Liver (tissue), 8 donors: ENCODE measurements at regions not wholly inside any gene's neighbourhood (a gene's known extent, or its start where the extent isn't known, plus 50 kb on each side); places are given as distances from the start of the nearest gene placed in this dataset.

Source experiments
- DNase-seq: peaks from one replicate; pipeline ENCODE4 v3.0.0-alpha.2; 2017; ENCODE audit warnings: low spot score
- H3K27ac ChIP-seq, 2 donors: one replicate each; pipeline ENCODE4 v1.7.0; 2013; ENCODE audit warnings: inconsistent platforms in 2 of 2, low read length in 2 of 2, control low read depth in 1 of 2, low read depth in 1 of 2, mild to moderate bottlenecking in 1 of 2
- H3K27me3 ChIP-seq, 4 donors: one replicate each; pipeline versions ENCODE4 v1.6.1 to v1.7.0; 2013; ENCODE audit warnings: low read length in 3 of 4, inconsistent platforms in 1 of 4, mild to moderate bottlenecking in 1 of 4, moderate library complexity in 1 of 4; ENCODE audit not compliant: control insufficient read depth in 4 of 4, insufficient read depth in 4 of 4
- H3K36me3 ChIP-seq, 4 donors: one replicate each; pipeline versions ENCODE4 v1.6.1 to v1.7.0; 2013; ENCODE audit warnings: low read length in 3 of 4, mild to moderate bottlenecking in 3 of 4, low read depth in 1 of 4, moderate library complexity in 1 of 4; ENCODE audit not compliant: control insufficient read depth in 4 of 4, insufficient read depth in 3 of 4
- H3K4me1 ChIP-seq, 4 donors: one replicate each; pipeline versions ENCODE4 v1.6.1 to v1.7.0; 2013; ENCODE audit warnings: low read length in 3 of 4, mild to moderate bottlenecking in 3 of 4, moderate library complexity in 1 of 4; ENCODE audit not compliant: control insufficient read depth in 4 of 4, insufficient read depth in 4 of 4
- H3K4me3 ChIP-seq, 3 donors: one replicate each; pipeline versions ENCODE4 v1.6.1 to v1.7.0; 2013; ENCODE audit warnings: low read length in 3 of 3, control low read depth in 1 of 3, low read depth in 1 of 3, mild to moderate bottlenecking in 1 of 3
- H3K9ac ChIP-seq, 2 donors: one replicate each; pipeline ENCODE4 v1.7.0; 2013; ENCODE audit warnings: low read length in 2 of 2, mild to moderate bottlenecking in 2 of 2, moderate library complexity in 2 of 2, control low read depth in 1 of 2, low read depth in 1 of 2
- H3K9me3 ChIP-seq, 4 donors: one replicate each; pipeline versions ENCODE4 v1.6.1 to v1.7.0; 2013; ENCODE audit warnings: low read length in 3 of 4; ENCODE audit not compliant: control insufficient read depth in 4 of 4
- CTCF ChIP-seq: fragments of 150-350 bp; IDR thresholded peaks from 2 replicates; pipeline ENCODE4 v1.5.1; 2017; ENCODE audit warnings: improper control_type of control experiment, low read depth, low read length; ENCODE audit not compliant: missing input control
- EGR1 ChIP-seq, 2 donors: IDR thresholded peaks; 2 replicates each; pipeline ENCODE4 v1.6.1; 2016 to 2018; ENCODE audit warnings: antibody characterized with exemption in 2 of 2, low read depth in 2 of 2
- FOXA2 ChIP-seq: IDR thresholded peaks from 2 replicates; pipeline ENCODE4 v1.6.1; 2016; ENCODE audit warnings: antibody characterized with exemption
- GABPA ChIP-seq, 2 donors: IDR thresholded peaks in 1 of 2; conservative IDR thresholded peaks in 1 of 2; 2 replicates each; pipeline ENCODE4 v1.6.1; 2016; ENCODE audit warnings: antibody characterized with exemption in 2 of 2, mild to moderate bottlenecking in 1 of 2, moderate library complexity in 1 of 2
- HNF4A ChIP-seq, 2 donors: conservative IDR thresholded peaks; 2 replicates each; pipeline ENCODE4 v1.6.1; 2016; ENCODE audit warnings: antibody characterized with exemption in 2 of 2, mild to moderate bottlenecking in 2 of 2
- HNF4G ChIP-seq: IDR thresholded peaks from 2 replicates; pipeline ENCODE4 v1.6.1; 2016; ENCODE audit warnings: antibody characterized with exemption
- JUND ChIP-seq, 2 donors: IDR thresholded peaks; 2 replicates each; pipeline ENCODE4 v1.6.1; 2016; ENCODE audit warnings: antibody characterized with exemption in 2 of 2
- MAX ChIP-seq: IDR thresholded peaks from 2 replicates; pipeline ENCODE4 v1.6.1; 2016; ENCODE audit warnings: antibody characterized with exemption
- RAD21 ChIP-seq, 2 donors: IDR thresholded peaks; 2 replicates each; pipeline ENCODE4 v1.6.1; 2016; ENCODE audit warnings: antibody characterized with exemption in 2 of 2, mild to moderate bottlenecking in 2 of 2
- REST ChIP-seq: IDR thresholded peaks from 2 replicates; pipeline ENCODE4 v1.6.1; 2016; ENCODE audit warnings: antibody characterized with exemption, mild to moderate bottlenecking
- RXRA ChIP-seq, 2 donors: IDR thresholded peaks; 2 replicates each; pipeline ENCODE4 v1.6.1; 2017 to 2018; ENCODE audit warnings: antibody characterized with exemption in 2 of 2, mild to moderate bottlenecking in 1 of 2
- SP1 ChIP-seq: IDR thresholded peaks from 2 replicates; pipeline ENCODE4 v1.6.1; 2018; ENCODE audit warnings: antibody characterized with exemption, mild to moderate bottlenecking
- TAF1 ChIP-seq: conservative IDR thresholded peaks from 2 replicates; pipeline ENCODE4 v1.6.1; 2016; ENCODE audit warnings: antibody characterized with exemption, mild to moderate bottlenecking
- YY1 ChIP-seq: IDR thresholded peaks from 2 replicates; pipeline ENCODE4 v1.6.1; 2016; ENCODE audit warnings: antibody characterized with exemption, mild to moderate bottlenecking
- WGBS: extraction: QIAGEN DNeasy Blood & Tissue Kit; methylation state at CpG from one replicate; pipeline ENCODE4 v1.1.7; 2013; 5-methylcytosine and 5-hydroxymethylcytosine counted together
- TF ChIP-seq, protein P1 (sequence below): IDR thresholded peaks from 2 replicates; pipeline ENCODE4 v1.6.1; 2016; ENCODE audit warnings: antibody characterized with exemption
- TF ChIP-seq, protein P2 (sequence below): IDR thresholded peaks from 2 replicates; pipeline ENCODE4 v1.6.1; 2016; ENCODE audit warnings: antibody characterized with exemption
- donor health status: healthy.
- donor health status: healthy.
- donor health status: healthy.
- donor health status: healthy.
- donor health status: healthy.

GRCh38 chr2:235325151-235325550 is 168.7 kb upstream of the AGAP1 start:
- TF ChIP-seq TAF1 (no peak), GABPA (IDR thresholded peaks at IDR 0.05 in 1 of 2, conservative IDR thresholded peaks at IDR 0.05 in 1 of 2) (no peak), JUND (IDR thresholded peaks at IDR 0.05) (no peak), RAD21 (IDR thresholded peaks at IDR 0.05) (no peak), RXRA (IDR thresholded peaks at IDR 0.05) (no peak), REST (no peak), CTCF (no peak), YY1 (no peak), EGR1 (IDR thresholded peaks at IDR 0.05; ENCODE audit: low read depth in 2 of 2) (no peak), MAX (no peak), HNF4G (no peak)
- TF ChIP-seq, protein P1, sequence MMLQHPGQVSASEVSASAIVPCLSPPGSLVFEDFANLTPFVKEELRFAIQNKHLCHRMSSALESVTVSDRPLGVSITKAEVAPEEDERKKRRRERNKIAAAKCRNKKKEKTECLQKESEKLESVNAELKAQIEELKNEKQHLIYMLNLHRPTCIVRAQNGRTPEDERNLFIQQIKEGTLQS: no peak
- TF ChIP-seq, protein P2, sequence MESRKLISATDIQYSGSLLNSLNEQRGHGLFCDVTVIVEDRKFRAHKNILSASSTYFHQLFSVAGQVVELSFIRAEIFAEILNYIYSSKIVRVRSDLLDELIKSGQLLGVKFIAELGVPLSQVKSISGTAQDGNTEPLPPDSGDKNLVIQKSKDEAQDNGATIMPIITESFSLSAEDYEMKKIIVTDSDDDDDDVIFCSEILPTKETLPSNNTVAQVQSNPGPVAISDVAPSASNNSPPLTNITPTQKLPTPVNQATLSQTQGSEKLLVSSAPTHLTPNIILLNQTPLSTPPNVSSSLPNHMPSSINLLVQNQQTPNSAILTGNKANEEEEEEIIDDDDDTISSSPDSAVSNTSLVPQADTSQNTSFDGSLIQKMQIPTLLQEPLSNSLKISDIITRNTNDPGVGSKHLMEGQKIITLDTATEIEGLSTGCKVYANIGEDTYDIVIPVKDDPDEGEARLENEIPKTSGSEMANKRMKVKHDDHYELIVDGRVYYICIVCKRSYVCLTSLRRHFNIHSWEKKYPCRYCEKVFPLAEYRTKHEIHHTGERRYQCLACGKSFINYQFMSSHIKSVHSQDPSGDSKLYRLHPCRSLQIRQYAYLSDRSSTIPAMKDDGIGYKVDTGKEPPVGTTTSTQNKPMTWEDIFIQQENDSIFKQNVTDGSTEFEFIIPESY: no peak
- no peak overlapping the region for H3K9ac ChIP-seq
- WGBS: 53% methylated on average over 6 of the region's 6 CpGs
- peaks cover 0 to 3% (median 0%) of the 10 kb centered on the region in 4 donors for H3K27me3 ChIP-seq
- H3K36me3 ChIP-seq: no peaks in the 10 kb centered on the region
- no peaks in the 10 kb centered on the region for H3K9me3 ChIP-seq
- no peak overlapping the region for H3K27ac ChIP-seq
- no peaks in the 10 kb centered on the region for H3K4me1 ChIP-seq
- no peak for DNase-seq
- H3K4me3 ChIP-seq: no peak overlapping the region

DNA sequence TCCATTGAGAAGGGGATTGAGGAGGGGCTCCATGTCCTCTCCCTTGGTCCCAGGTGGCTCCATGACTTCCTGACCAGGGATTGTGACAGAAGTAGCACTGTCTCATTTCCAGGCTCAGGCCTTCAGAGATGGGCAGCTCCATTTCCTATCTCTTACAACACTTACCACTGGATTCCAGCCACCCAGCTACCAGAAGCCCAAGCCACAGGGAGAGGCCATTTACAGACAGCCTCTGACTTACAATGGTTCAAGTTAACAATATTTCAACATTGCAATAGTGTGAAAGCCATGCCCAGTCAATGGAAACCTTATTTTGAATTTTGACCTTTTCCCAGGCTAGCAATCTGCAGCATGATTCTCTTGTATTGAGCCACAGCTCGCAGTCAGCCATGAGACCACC is 164.9 kb upstream of the AGAP1 start:
- Histone ChIP-seq H3K4me3 (no peak overlapping the region), H3K36me3 (no peaks in the 10 kb centered on the region), H3K9ac (no peak overlapping the region), H3K9me3 (peaks cover 0 to 3% (median 0%) of the 10 kb centered on the region in 4 donors), H3K27me3 (peaks cover 0 to 3% (median 0%) of the 10 kb centered on the region in 4 donors), H3K27ac (no peak overlapping the region), H3K4me1 (no peaks in the 10 kb centered on the region)
- TF ChIP-seq GABPA (IDR thresholded peaks at IDR 0.05 in 1 of 2, conservative IDR thresholded peaks at IDR 0.05 in 1 of 2) (no peak), TAF1 (no peak), CTCF (no peak), SP1 (no peak), YY1 (no peak), FOXA2 (no peak), HNF4A (conservative IDR thresholded peaks at IDR 0.05) (no peak), RAD21 (IDR thresholded peaks at IDR 0.05) (no peak), JUND (IDR thresholded peaks at IDR 0.05) (no peak)
- TF ChIP-seq, protein P1: no peak
- 91% methylated on average over 1 of the region's 1 CpG for WGBS
- DNase-seq: no peak
